A172 (cell line): ENCODE measurements at regions not wholly inside any gene's neighbourhood (a gene's known extent, or its start where the extent isn't known, plus 50 kb on each side); places are given as distances from the start of the nearest gene placed in this dataset.
"Not testable (repeated sequence)": the region's sequence is repeated elsewhere in the genome, so short reads cannot be mapped to it uniquely, and the experiment has no call there.

ENCODE experiments used
- DNase-seq: peaks from one replicate; pipeline ENCODE4 v3.0.0-alpha.2; 2015; ENCODE audit warnings: low spot score

DNA sequence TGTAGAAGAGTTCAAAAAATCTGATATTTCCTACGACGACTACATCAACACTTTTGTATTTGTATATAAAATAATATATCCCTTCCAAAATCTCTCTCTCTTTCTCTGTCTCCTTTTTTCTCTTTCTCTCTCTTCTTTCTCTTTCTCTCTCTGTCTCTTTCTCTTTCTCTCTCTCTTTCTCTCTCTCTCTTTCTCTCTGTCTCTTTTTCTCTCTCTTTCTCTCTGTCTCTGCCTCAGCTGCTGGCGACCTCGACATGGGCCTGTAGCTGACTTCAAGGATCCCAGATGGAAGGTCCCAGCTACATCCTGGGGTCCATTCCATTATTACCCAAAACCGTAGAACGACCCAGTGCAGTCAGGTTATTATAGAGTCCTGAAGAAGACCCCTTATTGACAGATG lies 90.0 kb downstream of the CD24 start:
- no peak for DNase-seq

- DNase-seq: no peak
These were observed 90.7 kb downstream of the CD24 start for GRCh38 chr6:106883808-106884262.

GRCh38 chr6:106882601-106883518 lies 91.7 kb downstream of the CD24 start:
- DNase-seq: no peak

DNA sequence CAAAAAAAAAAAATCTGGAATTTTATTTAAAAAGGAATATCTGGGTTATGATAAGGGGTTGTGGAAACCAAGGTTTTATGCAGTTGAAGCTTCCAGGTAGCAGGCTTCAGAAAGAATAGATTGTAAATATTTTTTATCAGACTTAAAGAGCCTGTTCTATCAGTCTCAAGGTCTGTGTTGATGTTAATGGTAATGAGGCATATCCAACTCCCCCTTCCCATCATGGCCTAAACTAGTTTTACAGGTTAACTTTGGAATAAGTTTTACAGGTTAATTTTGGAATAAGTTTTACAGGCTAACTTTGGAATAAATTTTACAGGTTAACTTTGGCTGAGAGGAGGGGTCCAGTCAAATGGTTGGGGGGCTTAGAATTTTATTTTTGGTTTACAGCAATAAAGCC lies 92.4 kb downstream of the CD24 start:
- DNase-seq: no peak

- DNase-seq: no peak
These were observed 93.6 kb downstream of the CD24 start for GRCh38 chr6:106880952-106881351.

DNA sequence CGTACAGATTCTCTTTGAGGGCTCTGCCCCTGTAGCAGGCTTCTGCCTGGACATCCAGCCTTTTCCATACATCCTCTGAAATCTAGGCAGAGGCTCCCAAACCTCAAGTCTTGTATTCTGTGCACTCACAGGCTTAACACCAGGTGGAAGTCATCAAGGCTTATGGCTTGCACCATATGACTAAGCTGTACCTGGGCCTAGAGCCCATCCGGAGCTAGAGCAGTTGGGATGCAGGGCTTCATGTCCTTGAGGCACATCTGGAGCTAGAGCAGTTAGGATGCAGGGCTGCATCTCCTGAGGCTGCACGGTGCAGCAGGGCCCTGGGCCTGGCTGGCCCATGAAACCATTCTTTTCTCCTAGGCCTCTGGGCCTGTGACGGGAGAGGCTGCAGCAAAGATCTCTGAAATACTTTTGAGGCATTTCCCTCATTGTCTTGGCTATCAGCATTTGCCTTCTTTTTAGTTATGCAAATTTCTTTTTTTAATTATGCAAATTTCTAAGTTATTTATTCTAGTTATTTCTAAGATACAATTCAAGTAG lies 98.7 kb downstream of the CD24 start:
- no peak for DNase-seq

GRCh38 chr6:106874481-106874880 lies 100.0 kb downstream of the CD24 start:
- DNase-seq: no peak

DNA sequence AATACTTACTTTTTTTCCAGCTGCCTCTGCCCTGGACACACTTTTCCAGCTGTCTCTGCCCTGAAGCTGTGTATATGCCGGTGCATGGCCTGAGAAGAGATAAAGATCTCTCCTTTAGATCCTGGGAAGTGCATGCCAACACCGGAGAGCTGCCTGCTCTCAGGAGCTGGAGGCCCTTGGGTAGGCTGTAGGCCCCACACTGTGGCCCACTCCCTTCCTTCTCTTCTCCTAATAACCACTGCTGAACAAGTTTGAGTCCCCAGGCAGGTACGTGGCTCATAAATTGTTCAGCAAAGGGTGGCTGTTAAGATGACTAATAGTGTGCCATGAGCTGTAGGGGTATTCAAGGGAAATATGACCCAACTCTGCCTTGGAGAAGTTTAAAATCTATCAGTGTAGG lies 102.5 kb downstream of the CD24 start:
- DNase-seq: no peak

DNA sequence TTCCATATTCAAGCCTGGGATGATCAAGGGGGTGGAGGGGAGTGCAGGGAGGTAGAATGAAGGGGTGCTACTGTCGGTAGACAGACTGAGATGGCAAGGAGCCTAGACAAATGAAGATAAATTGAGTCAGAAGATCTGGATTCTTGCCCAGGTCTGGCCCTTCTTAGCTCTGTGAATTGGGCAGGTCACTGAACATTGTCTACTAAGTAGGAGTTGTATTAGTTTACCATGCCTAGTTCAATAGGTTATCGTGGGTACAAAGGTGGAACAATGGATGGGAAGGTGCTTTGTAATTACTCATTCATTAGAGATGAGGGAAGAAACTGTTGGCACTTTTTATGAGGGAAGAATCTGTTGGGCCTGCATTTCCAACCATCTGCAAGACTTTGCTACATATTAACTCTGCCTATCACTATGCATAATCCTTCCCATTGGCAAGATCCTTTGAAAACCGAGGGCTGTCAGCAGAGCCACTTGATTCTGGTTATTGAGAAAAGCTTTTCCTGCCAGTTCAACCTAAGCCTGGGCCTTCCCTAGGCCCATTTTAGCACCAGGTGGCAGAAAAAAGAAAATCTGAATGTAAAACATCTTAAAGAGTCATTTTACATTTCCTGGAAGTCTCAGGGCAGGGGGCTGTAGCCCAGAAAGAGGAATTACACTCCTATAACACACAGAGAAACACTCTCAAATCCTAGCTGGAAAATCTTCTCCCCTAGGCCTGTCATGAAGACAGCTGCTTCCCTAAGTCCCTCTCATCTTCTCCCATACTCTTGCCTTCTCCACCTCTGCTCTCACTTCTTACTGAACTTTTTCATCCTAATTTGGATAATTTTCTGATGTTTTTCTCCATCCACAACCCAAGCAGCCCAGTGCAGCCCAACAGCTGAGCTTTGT lies 103.5 kb downstream of the CD24 start:
- DNase-seq: no peak

DNA sequence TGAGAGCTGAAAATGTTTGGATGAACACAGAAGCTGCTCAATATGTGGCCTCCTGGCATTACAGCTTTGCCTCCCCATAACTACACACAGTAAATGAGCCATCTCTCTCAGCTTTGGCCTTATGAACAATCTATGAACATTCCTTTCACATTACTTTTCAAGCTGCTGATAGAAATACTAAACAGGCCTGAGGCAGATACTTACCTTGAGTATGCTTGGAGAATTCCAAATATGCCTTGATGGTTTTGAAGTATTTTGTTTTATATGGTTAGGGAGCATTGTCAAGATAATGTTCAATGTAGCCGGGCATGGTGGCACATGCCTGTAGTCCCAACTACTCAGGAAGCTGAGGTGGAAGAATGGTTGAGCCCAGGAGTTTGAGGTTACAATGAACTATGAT lies 104.5 kb downstream of the CD24 start:
- peak; percentile 69 for DNase-seq

DNA sequence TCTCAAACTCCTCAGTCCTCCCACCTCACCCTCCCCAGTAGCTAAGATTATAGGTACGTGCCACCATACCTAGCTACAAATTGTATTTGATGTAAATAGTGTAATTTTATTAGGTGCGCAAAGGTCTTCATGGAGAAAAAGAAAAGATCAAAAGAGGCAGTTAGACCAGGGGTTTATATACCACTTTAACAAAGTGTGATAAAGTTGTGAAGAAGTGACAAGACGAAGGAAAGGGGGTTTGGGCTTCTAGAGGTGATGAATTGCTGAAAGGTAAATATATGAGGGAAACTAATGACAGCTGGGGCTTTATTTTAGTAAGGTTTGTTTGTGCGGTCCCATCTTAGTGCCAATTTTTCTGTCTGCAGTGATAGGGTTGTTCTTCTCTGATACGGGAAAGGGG lies 105.3 kb downstream of the CD24 start:
- no peak for DNase-seq

- DNase-seq: no peak
These were observed 107.5 kb downstream of the CD24 start for GRCh38 chr6:106866875-106867658.

DNA sequence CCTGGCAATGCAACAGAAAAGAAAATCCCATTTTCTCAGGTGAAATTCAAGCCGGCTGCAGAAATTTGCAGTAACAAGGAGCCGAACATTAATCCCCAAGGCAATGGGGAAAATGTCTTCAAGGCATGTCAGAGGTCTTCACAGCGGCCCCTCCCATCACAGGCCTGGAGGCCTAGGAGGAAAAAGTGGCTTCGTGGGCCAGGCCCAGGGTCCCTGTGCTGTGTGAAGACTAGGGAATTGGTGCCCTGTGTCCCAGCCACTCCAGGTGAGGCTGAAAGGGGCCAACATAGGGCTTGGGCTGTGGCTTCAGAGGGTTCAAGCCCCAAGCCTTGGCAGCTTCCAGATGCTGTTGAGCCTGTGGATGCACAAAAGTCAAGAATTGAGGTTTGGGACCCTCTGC lies 111.7 kb downstream of the CD24 start:
- no peak for DNase-seq

DNA sequence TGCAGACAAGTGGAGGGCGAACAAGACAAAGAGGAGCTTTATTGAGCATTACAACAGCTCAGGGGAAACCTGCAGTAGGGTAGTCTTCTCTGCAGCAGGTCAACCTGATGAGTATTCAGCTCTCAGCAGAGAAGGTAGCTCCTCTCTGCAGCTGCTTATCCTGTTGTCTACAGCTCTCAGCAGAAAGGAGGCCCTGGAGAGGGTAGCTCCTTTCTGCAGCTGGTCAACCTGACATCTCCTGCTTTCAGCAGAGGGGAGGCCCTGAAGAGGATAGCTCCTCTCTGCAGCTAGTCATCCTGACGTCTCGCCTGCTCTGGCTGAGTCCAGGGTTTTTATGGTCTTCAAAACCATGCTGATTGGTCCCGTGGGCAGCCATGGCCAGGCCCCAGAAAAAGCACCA lies 113.6 kb downstream of the CD24 start:
- DNase-seq: peak; percentile 17

GRCh38 chr6:106858653-106859092 lies 115.9 kb downstream of the CD24 start:
- peak; percentile 82 for DNase-seq

DNA sequence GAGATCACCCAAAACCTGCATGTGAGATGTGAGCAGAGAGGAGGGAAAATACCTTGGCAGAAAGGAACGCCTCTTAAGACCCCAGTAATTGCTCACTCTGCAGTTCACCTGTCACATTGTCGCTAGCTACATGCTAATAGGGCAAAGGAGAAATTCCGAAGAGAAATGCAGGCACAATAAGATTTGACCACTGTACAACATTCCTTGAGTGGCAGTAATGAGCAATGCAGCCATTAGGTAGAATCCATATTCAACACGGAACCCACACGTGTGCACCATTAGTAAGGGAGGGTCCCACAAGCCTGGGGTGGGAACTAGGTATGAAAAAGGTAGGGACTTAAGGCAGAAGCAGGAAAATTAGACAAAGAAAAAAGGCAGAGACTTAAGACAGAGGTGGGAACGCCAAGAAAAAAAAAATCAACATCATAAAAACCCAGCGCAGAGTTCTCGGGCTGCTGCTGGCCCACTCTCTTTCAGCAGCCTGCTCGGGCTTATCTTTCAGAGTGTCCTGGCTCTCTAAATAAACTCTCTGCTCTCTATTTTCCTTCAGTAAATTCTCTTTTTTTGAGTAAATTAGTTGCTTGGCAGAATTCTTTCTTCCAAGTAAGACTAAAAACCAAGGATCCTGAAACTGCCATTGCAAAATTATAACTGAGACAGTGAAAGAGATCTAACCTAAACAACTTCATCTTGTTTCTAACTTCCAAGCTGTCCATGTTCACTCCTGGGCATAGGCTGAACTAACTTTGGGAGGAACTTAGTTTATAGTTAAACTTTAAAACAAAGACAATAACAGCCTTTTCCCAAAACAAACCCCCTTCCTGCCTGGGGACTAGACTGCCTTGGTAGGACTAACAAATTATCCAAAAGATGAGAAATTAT lies 116.5 kb downstream of the CD24 start:
- DNase-seq: no peak

DNA sequence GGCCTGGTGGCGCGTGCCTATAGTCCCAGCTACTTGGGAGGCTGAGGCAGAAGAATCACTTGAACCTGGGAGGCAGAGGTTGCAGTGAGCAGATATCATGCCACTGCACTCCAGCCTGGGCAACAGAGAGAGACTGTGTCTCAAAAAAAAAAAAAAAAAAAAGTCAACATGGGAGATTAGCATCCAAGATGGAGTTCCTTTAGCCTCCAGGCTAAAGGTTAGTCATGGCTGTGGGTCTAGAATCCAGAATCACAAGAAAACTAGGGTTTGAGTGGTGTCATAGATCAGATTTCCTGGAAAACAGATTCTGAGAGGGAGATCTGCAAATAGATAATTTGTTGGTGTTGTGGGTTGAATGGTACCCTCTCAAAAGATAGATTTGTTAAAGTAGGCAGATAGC lies 117.2 kb downstream of the CD24 start:
- not testable (repeated sequence) for DNase-seq

GRCh38 chr6:106856227-106856874 lies 118.2 kb downstream of the CD24 start:
- DNase-seq: no peak

GRCh38 chr6:106855117-106855516 lies 119.4 kb downstream of the CD24 start:
- DNase-seq: no peak
